HG03039 (cell line): ENCODE measurements at regions not wholly inside any gene's neighbourhood (a gene's known extent, or its start where the extent isn't known, plus 50 kb on each side); places are given as distances from the start of the nearest gene placed in this dataset.

Experiments used
- ATAC-seq: cut with Tn5 transposase; IDR thresholded peaks from one replicate; pipeline ENCODE4 v1.9.1; 2021; ENCODE audit warnings: mild to moderate bottlenecking, moderate library complexity; ENCODE audit not compliant: unreplicated experiment

DNA sequence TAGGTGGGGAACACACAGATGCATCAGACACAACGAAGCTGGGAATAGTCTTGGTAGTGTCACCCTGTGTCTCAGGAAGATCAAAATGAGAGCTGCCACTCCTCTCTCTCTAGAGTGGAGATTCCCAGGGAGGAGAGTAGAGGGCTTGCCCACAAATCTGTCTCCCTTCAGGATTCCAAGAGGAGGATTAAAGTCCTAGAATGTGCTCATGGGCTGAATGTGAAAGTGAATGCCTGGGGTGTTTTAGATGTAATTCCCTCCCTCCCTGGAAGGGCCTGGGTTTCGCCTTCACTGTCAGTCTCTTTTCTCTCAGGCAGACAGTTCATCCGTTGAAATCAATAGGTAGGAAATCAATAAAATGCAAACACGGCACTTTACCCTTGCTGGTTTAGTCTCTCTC is 282.6 kb upstream of the PPARGC1A start:
- ATAC-seq, result no peak

DNA sequence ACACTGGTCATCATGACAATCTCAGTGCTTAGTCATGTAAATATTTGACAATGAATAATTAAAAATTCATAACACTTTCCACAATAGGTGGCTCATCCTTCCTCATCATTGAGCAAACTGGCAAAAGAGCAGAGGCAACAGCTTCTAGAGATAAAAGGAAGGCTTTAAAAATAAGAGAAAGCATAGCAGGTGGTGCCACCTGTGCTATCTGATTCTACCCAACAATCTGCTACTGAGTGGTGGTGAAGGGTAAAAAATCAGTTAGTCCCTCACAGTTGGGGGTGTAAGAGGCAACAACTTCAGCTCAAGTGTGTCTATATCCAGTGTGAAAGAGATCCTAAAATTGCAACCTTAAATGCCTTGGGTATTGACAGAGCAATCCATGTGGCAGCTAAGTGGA is 280.1 kb upstream of the PPARGC1A start:
- ATAC-seq, result no peak

DNA sequence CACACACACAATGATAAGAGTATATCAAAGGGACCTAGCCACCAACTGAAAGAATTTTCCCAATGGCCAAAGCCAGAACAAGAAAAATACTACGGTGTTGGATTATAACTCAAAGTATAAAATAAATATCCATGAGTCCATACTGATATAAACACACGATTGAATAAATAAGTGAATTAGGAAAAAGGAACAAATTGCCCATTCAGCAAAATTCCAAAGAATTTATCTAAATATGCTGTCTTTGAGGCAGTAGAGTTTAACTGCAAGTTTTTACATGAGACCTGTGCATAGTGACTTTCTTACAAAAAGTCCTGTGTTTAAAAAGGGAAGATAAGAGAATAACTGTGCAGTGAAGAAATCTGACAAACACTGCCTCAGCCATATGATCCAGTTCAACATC is 278.8 kb upstream of the PPARGC1A start:
- no peak for ATAC-seq

DNA sequence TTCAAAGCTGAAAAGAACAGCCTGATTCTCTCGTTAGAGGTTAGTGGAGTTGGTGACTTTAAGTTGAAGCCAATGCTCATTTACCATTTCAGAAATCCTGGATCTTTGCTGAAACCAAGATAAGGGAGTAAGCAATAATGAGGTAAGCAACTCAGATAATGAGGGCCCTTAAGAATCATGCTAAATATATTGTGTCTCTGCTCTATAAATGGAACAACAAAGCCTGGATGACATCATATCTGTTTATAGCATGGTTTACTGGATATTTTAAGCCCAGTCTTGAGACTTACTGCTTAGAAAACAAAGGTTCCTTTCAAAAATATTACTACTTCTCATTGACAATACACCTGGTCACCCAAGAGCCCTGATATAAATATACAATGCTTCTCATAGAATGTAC is 276.7 kb upstream of the PPARGC1A start:
- no peak for ATAC-seq

DNA sequence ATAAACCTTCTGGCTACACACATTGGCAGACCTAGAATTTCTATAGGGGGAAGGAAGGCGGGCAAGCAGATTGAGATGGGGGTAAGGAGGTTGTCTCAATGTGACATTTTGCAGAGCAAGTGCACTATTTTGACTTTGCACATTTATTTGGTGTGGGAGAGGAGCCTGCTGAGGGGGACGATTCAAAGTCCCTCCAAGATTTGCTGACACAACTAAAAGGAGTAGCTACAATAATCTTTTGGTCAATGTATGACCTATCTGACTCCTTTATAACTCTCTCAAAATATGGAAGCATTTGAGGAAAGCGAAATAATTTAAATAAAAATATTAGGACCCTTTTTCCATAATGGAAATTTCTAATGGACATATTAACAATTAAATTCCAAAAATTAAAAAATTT is 274.9 kb upstream of the PPARGC1A start:
- no peak for ATAC-seq

DNA sequence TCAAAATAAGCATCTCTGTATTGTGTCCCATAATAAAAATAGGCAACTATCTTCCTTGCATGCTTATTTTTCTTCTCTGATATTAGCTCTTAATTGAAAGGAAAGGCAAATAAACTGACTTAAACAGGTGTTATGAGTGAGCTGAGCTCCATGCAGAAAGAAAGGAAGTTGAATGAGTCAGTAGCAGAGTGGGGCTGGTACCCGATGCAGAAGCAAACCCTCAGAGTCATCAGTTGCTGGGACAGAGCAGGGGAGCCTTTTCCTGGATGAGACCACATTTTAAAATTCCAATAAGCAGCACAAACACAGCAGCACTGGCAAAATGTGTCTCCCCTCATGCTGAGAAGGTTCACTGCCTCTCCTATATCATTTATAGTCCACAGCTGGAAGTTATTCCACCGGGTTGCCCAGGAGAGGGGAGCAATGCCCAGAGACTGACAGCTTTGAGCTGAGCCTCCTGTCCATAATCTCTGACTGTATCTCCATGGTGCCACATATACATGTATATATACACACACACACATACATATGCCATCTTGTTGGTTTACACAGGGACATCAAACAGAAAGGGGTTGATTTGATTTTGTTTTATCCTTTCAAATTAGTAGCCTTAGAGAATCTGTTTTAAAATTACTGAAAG is 274.3 kb upstream of the PPARGC1A start:
- no peak for ATAC-seq

DNA sequence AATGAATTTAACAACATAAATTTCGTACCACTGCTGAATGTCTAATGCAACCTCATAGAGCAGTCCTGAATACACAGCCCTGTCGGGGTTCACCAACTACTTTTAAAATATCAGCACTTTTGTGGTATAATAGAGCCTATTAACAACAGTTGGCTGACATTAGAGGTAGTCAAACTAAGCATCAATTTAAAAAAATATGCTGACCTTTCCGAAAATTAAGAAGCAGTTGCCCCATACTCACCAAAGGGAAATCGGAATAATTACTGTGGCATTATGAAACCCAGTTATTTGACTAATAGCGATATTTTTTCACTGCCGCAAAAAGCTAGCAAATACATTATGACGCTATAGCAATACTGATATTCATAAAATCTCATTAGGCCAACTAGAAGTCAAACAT is 273.5 kb upstream of the PPARGC1A start:
- no peak for ATAC-seq

DNA sequence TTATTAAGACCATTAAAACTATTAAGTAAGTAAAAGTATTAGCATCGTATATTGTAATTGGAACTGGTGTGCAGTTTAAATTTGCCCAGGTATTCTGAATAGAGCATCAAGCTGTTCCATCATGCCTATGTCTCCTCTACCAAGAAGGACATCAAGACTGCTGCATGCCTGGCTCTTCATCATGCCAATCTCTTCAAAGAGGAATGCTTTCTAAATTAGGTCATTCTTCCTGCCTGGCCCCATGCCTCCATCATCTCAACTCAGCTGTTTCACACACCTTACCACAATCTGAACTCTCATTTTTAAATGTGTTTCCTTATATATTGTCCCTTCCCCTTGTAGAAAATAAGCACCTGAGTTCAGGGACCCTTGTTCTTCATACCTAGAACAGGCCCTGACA is 270.5 kb upstream of the PPARGC1A start:
- no peak for ATAC-seq

DNA sequence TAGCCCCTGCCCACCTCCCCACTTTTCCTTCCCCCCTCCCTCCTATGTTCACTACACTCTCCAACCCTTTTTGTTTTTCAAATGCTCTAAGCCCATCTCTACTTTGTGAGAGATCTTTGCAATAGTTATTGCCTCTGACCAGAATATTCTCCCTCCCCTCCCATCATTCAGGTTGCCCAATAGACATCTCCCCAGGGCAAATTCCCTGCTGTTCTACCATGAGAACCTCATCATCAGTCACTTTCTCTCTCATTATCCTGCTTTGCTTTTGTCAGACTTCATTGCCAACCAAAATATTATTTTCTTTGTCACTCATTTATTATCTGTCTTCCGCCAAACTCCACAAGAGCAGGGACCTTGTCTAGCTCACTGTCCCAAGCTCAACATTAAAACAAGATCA is 268.2 kb upstream of the PPARGC1A start:
- no peak for ATAC-seq

DNA sequence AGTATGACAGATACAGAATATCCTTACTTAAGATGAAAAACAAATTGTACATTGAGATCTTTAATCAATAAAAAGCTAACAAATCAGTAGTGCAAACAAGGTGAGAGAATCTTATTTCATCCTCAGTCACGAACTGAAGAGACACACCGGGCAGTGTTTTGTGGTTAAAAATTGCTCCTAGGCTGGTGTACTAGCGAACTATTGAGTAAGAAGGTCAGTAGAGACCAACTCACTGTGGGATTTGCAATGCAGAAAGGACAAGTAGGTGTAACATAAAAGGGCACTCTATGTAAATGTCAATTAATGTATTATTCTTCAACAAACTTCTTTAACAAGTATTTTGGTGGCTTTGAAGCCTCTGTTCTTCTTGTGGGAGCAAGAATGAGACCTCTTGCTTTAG is 260.2 kb upstream of the PPARGC1A start:
- no peak for ATAC-seq

DNA sequence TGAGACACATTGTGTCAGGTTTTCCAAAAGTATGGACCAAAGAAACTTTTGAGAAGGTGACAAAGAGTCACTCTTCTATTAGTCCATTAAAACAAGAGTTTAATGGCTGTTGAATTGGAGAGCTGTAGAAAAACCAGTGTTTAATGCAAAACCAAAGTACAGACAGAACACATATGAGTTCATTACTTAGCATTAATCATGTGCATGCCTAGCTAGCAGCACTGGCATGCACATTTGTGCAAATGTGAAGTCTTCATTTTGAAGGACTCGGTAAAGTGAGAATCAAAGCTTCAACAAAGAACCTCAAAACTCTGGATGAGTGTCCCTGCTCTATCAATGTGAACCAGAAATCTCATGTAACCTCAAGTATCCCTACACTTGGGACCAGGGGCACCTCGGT is 256.3 kb upstream of the PPARGC1A start:
- ATAC-seq, result no peak

DNA sequence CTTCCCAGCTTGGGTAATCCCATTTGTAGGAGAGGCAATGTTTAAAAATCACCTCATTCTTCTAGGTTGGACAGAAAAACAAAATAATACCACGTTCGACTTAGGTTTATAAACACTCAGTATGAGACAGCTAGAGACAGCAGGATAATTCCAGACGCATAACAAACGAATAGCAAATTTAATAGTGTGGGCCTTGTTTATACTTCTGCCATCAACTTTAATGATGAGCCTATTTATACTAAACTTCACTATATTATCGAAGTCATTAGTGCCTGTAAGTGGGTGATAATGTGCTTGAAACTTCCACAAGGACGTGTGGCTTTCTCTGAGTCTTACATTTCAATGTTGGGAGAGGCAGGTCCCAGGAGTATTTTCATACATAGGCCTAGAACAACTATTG is 255.7 kb upstream of the PPARGC1A start:
- ATAC-seq, result no peak

DNA sequence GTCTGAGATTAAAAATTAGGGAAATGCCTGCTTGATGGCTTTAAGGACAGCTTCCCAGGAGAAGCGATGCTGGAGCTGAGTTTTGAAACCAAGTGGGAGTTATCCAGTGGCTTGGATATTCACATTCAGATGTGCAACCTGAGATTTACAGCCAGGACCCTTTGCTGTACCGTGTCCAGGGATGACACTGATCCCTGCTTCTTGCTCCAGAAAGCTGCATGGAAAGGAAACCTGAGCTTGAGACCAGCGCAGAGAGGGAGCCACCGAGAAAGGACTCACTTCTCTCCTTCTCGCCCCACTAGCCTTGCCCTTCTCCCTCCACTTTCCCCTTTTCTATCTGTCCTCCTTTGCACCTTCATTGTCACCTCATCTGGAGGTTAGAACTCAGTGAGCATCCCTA is 254.5 kb upstream of the PPARGC1A start:
- no peak for ATAC-seq

DNA sequence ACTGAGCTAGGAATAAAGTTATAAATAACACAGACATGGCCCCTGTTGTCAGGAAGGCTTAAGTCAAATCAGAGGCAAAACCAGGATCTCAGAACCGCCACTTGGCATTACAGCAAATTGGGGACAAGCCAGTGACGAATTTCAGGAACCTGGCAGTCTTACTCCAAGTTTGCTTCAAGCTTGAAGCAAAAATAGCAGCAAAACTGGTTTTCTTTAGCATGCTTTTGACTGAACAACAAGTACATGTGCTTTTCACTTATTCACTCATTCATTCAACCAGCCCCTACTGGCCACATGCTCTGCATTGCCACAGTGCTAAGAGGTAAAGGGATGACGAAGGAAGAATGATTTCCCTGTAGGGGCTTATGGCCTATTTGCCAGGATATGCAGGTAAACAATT is 253.9 kb upstream of the PPARGC1A start:
- ATAC-seq, result no peak

DNA sequence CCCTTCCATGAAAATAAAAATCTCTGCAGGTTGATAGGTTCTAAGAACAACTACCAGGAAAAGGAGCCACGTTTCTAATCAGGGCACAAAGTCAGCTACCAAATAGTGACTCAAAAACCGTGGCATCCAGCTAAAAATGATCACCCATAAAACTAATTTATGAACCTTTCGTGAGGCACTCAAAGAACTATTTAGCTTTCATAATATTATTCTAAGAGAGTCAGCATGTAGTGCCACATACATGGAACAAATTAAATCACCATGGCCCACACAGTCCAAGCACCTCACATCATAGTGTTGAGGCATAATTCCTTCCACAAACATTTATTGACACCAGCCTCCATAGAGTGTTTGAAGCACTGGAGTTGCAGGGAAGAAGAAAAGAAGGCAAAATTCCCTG is 252.0 kb upstream of the PPARGC1A start:
- ATAC-seq, result no peak

DNA sequence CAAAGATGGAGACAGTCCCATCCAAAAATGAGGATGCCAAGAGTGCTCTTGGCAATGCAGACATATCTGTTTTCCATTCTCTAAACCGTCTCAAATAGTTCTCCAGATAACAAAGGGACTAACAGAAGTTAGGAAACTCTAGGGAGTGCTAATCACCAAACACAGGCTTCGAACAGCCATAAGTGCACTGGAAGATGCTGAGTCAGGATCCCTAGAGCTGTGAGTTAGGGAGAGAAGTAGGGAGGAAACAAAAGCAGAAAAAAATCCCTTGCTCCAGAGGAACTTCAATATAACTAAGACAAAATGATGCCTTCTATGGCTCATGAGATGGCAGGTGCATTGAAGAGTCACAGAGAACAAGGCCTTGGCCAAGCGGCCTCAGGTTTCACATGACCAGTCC is 251.0 kb upstream of the PPARGC1A start:
- ATAC-seq, result no peak

DNA sequence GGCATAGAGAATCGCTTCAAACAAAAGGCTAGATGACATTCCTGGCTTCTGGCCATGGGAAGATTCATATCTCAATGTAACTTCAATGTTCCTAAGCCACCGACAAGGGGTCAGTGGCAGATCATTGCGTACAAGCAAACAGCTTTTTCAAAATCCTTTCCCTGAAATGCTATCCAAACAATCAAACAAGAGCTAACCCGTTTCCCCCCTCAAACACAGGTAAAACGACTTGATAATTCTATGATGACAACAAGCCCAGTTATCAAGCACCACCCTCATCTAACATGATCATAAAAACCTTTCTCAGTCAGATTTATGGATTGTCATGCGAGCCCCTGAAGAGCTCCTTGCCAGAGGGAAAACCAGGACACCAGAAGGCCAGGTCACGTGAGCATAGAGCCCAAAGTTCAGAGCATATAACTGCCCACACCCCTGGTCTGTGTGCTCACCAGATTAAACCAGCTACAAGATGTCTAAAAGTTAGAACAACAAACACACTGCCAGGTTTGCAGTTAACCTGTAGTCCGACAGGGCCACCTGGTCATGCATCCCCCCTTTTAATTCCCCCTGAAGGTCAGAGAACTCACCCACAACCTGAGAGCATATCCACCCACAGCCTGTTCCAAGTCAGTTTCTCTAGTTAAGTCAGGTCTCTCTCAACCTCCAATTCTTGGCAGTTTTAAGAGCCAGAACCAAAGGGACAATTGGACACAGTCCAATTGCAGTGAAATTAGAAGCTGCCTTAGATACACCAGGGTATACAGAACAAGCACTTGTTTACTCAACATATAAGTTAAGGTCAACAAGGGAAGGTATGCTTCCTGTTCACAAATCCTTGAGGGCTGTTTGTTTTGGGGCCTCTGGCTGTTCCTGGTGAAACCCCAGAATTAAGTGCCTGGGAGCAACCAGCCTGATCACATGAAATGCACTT is 248.1 kb upstream of the PPARGC1A start:
- ATAC-seq, result no peak

DNA sequence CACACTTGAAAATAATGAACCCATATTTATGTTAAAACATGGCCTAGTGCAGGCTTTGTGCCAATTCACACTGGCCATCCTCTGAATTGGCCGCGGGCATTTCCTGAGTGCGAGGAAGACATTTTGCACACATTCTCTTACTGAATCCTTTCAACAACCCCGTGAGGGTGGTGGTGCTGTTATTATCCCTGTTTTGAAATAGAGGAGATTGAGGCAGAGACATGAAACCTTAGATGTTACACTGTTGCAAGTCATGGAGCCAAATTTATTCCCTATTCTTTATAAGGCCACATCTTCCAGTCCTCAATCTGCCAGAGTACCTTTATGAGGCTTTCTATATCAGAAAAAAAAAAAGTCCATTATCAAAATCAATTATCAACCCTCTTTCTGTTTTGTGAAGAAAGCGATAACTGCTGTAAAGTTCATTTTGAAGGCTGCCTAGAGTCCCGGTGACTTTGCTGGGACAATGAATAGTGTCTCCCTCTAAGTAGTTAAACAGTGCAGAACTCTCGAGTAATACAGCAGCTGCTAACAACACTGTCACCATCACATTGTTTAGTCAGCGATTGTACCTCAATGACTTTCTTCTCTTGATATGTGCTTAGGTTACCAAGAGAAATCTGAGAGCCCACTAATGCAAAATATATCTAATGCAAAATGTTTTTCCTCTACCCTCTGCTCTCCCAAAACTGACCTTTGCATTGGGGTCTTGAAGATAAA is 242.3 kb upstream of the PPARGC1A start:
- ATAC-seq, result no peak

DNA sequence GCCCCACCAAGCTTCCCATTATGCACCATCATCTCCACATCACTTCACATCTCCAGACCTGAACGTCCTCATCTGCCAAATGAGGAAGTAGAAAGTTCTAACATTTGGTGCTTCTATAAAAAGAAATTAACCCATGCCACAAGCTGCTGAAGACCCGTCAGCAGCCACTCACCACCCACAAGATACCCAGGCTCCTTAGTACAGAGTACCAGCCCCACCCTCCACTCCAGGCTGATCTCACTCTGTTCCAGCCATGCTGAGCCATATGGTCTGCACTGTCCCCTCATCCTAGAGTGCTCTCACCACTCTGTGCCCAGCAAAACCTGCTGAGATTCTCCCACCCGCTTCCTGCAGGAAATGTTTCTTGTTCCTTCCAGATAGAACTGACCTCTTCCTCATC is 240.8 kb upstream of the PPARGC1A start:
- no peak for ATAC-seq

DNA sequence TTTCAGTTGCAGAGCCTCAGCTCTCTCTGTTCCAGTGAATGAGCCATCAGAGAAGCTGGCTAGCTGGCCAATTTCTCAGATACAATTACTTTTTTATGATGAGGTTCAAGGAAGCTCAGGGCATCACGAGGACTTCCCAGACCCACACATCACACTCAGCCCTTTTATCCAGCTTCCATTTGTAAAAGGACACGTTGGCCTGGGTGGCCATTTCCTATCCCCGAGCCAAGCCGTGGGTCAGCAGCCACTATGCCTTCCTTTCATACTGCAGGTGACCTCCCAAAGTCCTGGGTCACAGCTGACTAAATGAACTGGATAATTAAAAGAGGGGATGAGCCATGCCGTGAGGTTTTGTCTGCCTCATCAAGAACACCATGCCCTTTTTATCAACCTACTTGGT is 236.9 kb upstream of the PPARGC1A start:
- ATAC-seq, result no peak

DNA sequence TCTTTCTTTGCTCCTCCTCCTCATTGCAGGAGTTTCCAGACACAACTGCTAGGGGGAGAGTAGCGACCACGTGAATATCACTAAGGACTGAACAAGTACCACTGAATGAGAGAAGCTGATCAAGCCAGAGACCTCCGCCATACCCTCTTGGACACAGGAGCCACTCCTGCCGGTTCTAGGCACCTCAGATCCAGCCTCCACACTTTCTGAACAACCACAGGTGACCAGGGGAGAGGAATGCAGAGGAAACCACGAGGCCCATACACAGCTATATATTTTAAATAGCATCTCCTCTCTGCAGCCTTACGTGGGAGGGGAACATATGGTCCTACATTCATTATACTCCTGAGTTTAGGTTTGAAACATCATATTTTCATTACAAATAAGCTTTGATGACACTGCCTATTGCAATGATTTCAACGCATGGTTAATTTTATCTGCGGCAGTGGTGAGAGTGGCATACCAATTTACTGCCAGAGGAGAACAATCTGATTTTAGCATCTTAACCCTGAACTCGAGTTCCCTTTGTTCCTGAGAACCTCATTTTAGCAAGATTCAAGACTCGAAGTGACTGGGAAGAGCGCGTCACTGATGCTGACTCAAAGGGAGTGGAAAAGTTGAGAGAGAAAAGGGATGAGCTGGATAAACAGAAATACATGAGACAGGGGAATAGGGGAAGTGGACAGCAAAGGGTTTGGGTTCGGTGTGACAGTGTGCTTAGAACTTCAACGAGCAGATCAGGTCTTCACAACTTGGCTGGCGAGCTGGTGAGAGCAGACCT is 231.7 kb upstream of the PPARGC1A start:
- ATAC-seq, result no peak
